KOPT-K1 (cell line): ENCODE measurements at regions not wholly inside any gene's neighbourhood (a gene's known extent, or its start where the extent isn't known, plus 50 kb on each side); places are given as distances from the start of the nearest gene placed in this dataset.

Experiments
- H3K27ac ChIP-seq: fragments of 200-600 bp; sonication (generic); 2 replicates; pipeline ENCODE4 v1.5.1; 2016; ENCODE audit warnings: antibody characterized with exemption, mild to moderate bottlenecking, low read depth, low read length; ENCODE audit not compliant: poor library complexity, severe bottlenecking
- H3K36me3 ChIP-seq: fragments of 200-600 bp; sonication (generic); 2 replicates; pipeline ENCODE4 v1.5.1; 2017; ENCODE audit warnings: antibody characterized with exemption, mild to moderate bottlenecking, low read length, moderate library complexity; ENCODE audit not compliant: insufficient read depth
- H3K9me3 ChIP-seq: fragments of 200-600 bp; sonication (generic); 2 replicates; pipeline ENCODE4 v1.5.1; 2017; ENCODE audit warnings: antibody characterized with exemption, low read length, mild to moderate bottlenecking; ENCODE audit not compliant: insufficient read depth, poor library complexity, severe bottlenecking

GRCh38 chr15:98113327-98113726 is 152.8 kb downstream of the ARRDC4 start:
- no peaks in the 10 kb centered on the region for H3K36me3 ChIP-seq
- peaks cover 2% of the 10 kb centered on the region for H3K9me3 ChIP-seq
- no peak overlapping the region for H3K27ac ChIP-seq

GRCh38 chr15:98120561-98120960 is 160.1 kb downstream of the ARRDC4 start:
- Histone ChIP-seq H3K27ac (no peak overlapping the region), H3K36me3 (no peaks in the 10 kb centered on the region), H3K9me3 (no peaks in the 10 kb centered on the region)

GRCh38 chr15:98121536-98121935 is 161.0 kb downstream of the ARRDC4 start:
- Histone ChIP-seq H3K27ac (no peak overlapping the region), H3K9me3 (no peaks in the 10 kb centered on the region), H3K36me3 (no peaks in the 10 kb centered on the region)

GRCh38 chr15:98121957-98122356 is 161.5 kb downstream of the ARRDC4 start:
- no peaks in the 10 kb centered on the region for H3K9me3 ChIP-seq
- H3K27ac ChIP-seq, result no peak overlapping the region
- H3K36me3 ChIP-seq, result no peaks in the 10 kb centered on the region

- Histone ChIP-seq H3K27ac (no peak overlapping the region), H3K9me3 (no peaks in the 10 kb centered on the region)
Measured at GRCh38 chr15:98123297-98123696, 162.8 kb downstream of the ARRDC4 start.

GRCh38 chr15:98123834-98124233 is 163.3 kb downstream of the ARRDC4 start:
- Histone ChIP-seq H3K36me3 (no peaks in the 10 kb centered on the region), H3K27ac (no peak overlapping the region), H3K9me3 (no peaks in the 10 kb centered on the region)

More at GRCh38 chr15:98123297-98123696, 162.8 kb downstream of the ARRDC4 start:
- H3K36me3 ChIP-seq, result no peaks in the 10 kb centered on the region

GRCh38 chr15:98124581-98124980 is 164.1 kb downstream of the ARRDC4 start:
- Histone ChIP-seq H3K36me3 (no peaks in the 10 kb centered on the region), H3K9me3 (no peaks in the 10 kb centered on the region), H3K27ac (no peak overlapping the region)

GRCh38 chr15:98126326-98127085 is 166.0 kb downstream of the ARRDC4 start:
- H3K27ac ChIP-seq, result no peak overlapping the region
- H3K9me3 ChIP-seq, result no peaks in the 10 kb centered on the region
- H3K36me3 ChIP-seq, result no peaks in the 10 kb centered on the region

GRCh38 chr15:98127586-98127985 is 167.1 kb downstream of the ARRDC4 start:
- no peak overlapping the region for H3K27ac ChIP-seq
- no peaks in the 10 kb centered on the region for H3K36me3 ChIP-seq
- H3K9me3 ChIP-seq, result no peaks in the 10 kb centered on the region

- Histone ChIP-seq H3K9me3 (no peaks in the 10 kb centered on the region), H3K36me3 (no peaks in the 10 kb centered on the region), H3K27ac (no peak overlapping the region)
Measured at GRCh38 chr15:98131924-98132323, 171.4 kb downstream of the ARRDC4 start.

- no peak overlapping the region for H3K27ac ChIP-seq
- H3K9me3 ChIP-seq, result no peaks in the 10 kb centered on the region
- no peaks in the 10 kb centered on the region for H3K36me3 ChIP-seq
Measured at GRCh38 chr15:98134905-98135304, 174.4 kb downstream of the ARRDC4 start.

- Histone ChIP-seq H3K27ac (peak overlapping the region; percentile 56), H3K36me3 (no peaks in the 10 kb centered on the region), H3K9me3 (no peaks in the 10 kb centered on the region)
Measured at GRCh38 chr15:98138910-98139309, 178.4 kb downstream of the ARRDC4 start.

- Histone ChIP-seq H3K27ac (peak overlapping the region; percentile 56), H3K9me3 (no peaks in the 10 kb centered on the region), H3K36me3 (no peaks in the 10 kb centered on the region)
Measured at GRCh38 chr15:98139337-98139736, 178.8 kb downstream of the ARRDC4 start.

- Histone ChIP-seq H3K27ac (no peak overlapping the region), H3K9me3 (no peaks in the 10 kb centered on the region), H3K36me3 (no peaks in the 10 kb centered on the region)
Measured at GRCh38 chr15:98142572-98142971, 182.1 kb downstream of the ARRDC4 start.

GRCh38 chr15:98143116-98143515 is 182.6 kb downstream of the ARRDC4 start:
- Histone ChIP-seq H3K27ac (no peak overlapping the region), H3K36me3 (no peaks in the 10 kb centered on the region), H3K9me3 (no peaks in the 10 kb centered on the region)

- Histone ChIP-seq H3K9me3 (no peaks in the 10 kb centered on the region), H3K27ac (no peak overlapping the region), H3K36me3 (no peaks in the 10 kb centered on the region)
Measured at GRCh38 chr15:98144388-98144787, 183.9 kb downstream of the ARRDC4 start.
